HG02973 (cell line): ENCODE measurements at regions not wholly inside any gene's neighbourhood (a gene's known extent, or its start where the extent isn't known, plus 50 kb on each side); places are given as distances from the start of the nearest gene placed in this dataset.
"Not testable (repeated sequence)": the region's sequence is repeated elsewhere in the genome, so short reads cannot be mapped to it uniquely, and the experiment has no call there.

Experiments used
- ATAC-seq: cut with Tn5 transposase; IDR thresholded peaks from one replicate; pipeline ENCODE4 v1.9.1; 2021; ENCODE audit warnings: moderate library complexity; ENCODE audit not compliant: unreplicated experiment

DNA sequence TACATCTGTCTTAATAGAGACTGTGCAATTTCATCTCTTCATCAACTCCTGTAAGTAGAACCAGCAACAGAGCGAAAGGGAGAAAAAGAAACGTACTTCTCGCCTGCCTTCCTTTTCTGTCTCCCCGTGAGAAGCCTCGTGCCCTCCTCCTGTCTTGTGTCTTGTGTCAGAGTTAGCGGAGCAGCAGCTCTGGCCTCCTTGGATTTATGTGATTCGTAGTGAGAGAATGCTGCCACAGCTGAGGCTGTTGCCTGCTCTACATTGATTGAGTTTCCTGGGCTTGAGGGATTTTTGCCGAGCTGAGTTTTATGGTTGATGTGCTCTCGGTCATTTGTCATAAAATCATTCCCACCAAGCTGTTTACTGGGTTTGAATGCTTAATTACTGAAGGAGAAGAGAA lies 579.1 kb upstream of the RBFOX1 start:
- ATAC-seq = no peak

DNA sequence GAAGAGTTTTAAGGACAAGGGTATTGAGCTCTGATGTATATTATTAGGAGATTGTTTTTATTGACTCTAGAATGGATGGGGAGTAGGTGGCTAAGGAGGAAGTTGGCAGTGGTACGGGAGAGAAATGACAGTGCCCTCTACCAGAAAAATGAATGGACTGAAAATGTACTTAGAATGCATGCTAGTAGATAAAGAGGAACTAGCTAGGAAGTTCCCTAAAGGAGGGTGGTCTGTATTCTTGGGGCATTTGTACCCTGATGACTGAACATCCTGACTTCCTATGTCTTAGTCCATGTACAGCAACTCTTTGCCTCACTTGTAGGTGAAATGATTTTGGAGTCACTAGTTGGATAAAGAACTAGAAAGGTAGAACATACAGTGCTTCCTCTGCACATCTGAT lies 581.5 kb upstream of the RBFOX1 start:
- ATAC-seq = no peak

DNA sequence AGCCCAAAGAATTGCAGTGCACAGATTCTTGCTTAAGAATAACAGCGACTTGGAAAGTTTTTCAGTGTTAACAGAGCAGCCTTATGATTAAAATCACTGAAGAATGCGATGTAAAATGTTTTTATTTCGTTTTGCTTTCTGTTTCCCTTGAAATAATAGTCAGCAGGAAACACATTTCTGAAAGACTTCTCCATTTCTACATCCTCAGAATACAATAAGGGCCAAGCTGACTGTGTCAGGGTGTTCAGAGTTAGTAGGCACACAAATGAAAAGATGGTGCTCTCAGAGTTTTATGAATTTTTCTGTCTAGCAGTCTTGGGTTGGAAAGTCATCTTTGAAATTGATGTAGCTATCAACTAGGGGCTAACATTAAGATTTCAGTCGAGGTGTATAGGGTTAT lies 582.9 kb upstream of the RBFOX1 start:
- no peak for ATAC-seq

DNA sequence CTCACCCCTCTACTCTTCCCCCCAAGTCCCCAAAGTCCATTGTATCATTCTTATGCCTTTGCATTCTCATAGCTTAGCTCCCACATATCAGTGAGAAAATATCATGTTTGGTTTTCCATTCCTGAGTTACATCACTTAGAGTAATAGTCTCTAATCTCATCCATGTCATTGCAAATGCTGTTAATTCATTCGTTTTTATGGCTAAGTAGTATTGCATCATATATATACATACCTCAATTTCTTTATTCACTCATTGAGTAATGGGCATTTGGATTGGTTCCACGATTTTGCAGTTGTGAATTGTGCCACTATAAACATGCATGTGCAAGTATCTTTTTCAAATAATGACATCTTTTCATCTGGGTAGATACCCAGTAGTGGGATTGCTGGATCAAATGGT lies 596.3 kb upstream of the RBFOX1 start:
- not testable (repeated sequence) for ATAC-seq

DNA sequence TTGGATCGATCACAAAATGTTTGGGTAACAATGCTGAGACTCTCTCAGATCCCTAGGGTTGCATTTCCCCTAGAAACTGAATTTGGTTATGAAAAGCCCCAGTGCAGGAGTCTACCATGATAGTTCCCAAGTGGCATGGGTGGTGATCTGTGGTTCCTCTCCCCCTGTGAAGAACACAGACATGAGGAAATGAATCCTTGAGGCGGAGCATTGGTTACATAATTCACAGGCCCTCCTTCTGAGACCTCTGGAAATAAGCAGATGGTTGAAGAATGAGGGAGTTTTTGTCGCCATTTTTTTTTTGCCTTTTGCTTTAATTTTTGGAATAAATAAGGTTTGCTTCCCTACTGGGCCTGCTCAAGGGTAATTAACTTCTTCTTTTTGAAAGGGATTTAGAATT lies 597.0 kb upstream of the RBFOX1 start:
- no peak for ATAC-seq

DNA sequence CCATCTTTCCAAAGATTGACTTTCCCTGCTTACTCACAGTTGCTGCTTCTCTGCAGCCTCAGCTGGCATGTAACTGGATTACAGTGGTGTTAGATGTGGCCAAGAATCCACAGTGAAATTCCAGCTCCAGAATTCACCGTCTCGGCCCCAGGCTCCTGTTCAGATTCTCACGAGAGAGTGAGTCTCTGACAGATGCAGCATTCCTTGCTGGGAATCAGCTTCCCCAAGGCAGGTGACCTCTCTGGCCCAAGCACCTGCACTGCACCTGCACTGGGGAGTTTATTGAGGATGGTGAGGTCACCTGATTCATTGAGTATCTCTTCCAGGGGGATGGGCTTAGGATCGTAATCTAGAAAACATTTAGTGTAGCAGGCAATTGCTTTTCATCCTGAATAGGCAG lies 600.5 kb upstream of the RBFOX1 start:
- no peak for ATAC-seq

DNA sequence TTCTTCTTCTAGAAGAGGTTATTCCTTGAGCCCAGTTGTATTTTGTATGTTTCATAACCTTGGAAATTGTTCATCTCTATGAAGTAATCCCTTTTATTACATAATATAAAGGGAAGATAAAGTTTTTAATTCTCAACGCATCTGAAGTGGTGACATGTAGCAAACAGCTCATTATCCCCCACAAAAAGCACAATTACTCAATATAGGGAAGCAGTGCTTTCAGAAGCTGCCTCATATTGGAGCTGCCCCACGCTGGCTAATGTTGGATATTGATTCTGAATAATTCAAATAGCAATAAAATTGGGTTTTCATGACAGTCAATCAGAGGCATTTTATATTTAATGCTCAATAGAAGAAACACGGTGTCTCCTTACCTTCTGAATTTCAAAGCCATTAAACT lies 604.3 kb upstream of the RBFOX1 start:
- no peak for ATAC-seq

DNA sequence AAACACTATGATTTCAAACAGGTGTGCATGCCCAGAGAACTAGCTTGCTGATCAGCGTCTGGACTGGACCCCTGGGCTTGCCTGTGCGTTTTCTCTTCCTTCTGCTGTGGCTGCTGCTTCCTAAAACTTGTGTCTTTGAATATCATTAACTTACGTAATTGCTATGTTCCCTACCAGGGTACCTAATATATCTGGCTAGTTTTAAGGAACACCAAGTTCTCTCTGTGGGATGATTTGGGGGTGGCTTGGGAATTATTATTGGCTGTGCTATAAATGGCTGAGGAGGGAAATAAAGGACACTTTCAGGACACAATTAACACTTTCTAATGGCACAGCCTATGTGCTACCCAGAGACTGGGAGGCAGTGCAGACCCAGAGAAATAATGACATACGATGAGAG lies 606.0 kb upstream of the RBFOX1 start:
- ATAC-seq = no peak

DNA sequence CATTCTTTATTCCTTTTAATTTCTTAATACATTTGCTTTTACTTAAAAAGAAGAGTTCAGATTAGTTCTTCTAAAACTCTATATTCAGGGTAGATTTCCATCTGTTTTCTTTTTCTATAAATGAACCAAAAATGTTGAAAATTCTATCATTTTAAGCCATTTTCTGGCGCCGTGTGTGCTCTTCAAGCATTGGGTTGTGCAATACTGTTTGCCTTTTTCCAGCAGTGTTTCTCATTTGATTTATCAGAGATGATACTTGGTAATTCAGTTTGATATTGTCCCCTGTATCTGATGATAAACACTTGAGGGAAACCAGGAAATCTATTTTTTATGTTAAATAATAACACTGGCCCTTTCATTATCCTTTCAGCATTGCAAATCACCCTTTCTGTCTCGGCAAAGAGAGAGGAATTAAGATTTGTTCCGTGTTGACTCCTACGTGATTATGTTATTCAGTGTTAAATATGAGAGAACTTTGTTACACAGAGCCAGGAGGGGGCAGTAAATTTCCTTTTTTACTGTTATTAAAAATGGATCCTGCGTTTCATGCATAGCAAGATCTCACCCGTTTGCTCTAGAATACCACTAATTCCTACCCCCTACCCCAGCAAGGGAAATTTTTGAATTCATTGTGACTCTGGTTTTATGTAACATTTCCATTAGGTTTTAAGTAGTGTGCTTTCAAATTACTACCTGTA lies 606.9 kb upstream of the RBFOX1 start:
- no peak for ATAC-seq

DNA sequence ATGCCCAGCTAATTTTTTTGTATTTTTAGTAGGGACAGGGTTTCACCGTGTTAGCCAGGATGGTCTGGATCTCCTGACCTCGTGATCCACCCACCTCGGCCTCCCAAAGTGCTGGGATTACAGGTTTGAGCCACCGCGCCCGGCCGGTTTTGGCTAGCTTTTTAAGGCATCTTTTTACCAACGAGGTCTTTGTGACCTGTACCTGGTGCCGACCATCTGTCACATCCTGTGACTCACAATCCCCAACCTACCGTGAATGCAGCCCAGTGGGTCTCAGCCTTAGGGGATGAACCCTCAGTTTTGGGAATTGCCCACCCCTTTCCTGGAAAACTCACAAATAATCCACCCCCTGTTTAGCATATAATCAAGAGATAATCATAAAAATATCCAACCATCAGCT lies 607.4 kb upstream of the RBFOX1 start:
- ATAC-seq = not testable (repeated sequence)

DNA sequence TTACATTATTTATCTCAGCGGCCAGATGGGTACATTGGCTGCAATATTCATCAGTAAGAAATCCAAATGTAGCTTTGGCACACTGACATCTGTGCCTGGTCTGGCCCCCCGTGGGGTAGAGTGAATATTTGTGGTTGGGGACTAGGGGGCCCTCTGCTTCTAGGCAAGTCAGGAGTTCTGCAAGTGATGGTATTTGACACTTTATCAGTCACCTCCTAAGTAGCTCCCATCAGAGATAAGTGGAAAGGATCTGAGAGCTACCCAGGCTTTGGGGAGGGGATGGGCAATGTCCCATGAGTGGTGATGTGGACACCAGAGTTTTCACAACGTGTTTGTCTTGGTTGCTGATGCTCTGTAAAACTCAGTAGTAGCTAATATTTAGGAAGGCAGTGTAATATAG lies 609.9 kb upstream of the RBFOX1 start:
- no peak for ATAC-seq

DNA sequence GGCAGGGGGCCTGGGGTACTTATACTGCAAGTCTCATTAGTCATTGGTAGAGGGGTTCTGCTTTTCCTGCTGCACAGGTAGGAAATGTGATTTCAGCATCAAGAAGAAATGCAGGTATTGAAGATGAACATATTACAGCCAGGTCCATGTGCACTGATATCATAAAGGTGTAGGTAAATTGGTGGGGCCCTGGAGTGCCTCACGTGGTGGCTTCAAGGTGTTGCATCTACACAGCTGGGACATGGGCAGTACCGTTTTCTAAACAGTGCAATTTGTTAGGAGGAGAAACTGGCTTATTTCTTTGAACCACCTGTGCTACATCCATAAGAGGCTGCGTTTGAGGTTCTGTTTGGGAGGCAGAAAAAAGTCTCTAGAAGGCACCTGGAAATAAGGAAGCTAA lies 618.1 kb upstream of the RBFOX1 start:
- no peak for ATAC-seq

DNA sequence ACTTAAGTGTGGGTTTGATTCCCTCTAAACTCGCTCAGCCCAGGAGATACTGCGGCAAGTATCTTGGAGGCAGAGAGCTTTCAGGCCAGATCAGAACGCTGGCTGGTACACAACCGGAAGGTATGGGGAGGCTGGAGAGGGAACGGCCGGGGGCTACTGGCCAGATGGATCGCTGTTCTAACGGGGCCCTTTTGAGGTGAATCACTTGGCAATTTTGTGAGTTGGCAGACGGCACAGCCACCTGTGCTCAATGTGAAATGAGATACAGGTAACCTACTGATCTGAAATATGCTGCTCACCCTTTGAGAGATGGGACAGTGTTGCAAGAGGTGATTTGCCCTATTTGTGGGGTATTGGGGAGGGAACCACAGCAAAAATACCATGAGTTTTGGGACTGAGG lies 622.9 kb upstream of the RBFOX1 start:
- ATAC-seq = no peak

DNA sequence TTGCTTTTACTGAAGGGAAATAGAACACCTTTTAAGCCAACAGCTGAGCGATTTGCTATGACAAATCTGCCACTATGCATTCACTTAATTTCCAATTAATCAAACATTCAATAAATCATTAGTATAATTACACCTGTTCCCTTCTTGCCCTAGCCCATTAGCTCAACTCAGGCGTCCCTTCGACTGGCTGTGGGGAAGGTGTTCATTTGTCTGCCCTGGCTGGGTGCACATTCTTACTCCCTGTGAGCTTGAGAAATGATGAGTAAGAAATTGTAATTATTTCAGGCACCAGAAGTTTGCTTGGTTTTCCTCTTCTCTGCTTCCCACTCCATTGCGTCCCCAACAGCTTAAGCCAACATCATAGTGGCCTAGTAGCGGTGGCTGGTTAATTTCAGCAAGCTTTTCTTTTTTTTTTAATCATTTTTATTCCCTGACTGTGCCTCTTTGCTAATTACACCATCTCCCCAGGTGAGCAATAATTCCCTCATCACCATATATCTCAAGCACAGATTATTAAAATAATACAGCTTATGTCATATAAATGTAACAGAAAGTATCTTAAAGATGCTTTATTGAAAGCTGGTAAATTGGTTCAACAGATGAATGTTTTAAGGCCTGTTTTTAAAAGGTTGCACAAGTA lies 623.9 kb upstream of the RBFOX1 start:
- no peak for ATAC-seq

DNA sequence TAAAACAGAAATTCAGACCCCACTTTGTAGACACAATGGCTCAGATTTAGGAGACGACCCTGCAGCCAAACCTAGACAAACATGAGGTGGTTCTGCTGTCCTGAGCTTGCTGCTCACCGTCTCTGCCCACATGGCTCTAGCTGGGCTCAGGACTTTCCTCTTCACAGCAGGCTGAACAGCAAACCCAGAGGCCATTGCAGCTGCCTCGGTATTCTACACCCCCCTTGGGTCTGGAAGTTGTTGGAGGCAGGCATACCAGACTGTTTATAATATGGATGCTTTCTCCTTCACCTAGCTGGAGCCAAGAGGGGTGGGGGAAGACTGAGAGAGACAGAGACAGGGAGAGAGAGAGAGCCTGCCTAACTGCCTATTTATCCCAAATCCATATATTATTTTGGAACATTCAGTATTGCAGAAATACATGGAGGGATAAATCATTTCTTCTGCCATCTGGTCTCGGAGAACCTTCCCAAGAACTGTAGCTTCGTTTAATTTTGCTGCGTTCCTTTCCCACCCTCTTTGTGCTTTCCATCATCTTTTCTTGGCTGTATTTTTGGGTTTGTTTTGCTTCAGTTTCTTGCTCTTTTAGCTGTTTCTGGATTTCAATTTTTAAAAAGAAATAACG lies 628.2 kb upstream of the RBFOX1 start:
- no peak for ATAC-seq

DNA sequence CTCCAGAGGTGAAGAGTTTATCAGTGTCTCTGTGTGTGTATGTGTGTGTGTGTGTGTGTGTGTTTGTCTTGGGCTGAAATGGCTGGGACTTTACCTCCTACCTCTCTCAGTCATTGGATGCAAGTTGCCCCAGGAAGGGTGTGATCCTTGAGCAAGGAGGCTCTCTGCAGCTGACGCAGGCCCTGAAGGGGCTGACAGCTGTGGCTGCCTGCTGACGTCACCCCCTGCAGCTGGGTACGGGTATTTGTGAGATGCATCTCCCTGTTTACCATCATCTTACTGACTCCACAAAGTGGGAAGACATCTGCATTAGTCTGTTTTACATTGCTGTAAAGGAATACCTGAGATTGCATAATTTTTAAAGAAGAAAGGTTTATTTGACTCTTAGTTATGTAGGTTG lies 631.5 kb upstream of the RBFOX1 start:
- ATAC-seq = no peak

DNA sequence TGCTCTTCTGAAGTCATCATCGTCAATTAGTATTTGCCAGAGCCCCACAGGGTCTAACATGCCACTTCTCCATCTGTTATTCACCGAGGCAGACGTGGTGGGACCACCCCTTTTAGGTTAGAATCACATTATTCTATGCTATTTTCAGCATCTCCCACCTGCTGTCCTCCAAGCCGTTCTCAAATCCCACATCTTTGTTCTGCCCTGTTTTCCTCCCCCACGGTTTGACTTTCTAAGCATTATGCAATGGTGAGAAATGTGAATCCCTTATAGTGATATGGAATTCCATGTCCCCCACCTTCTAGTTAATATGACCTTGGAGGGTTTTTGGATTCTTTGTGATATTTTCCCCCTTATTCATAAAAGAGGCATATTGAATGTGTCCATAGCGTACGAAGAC lies 634.1 kb upstream of the RBFOX1 start:
- no peak for ATAC-seq

DNA sequence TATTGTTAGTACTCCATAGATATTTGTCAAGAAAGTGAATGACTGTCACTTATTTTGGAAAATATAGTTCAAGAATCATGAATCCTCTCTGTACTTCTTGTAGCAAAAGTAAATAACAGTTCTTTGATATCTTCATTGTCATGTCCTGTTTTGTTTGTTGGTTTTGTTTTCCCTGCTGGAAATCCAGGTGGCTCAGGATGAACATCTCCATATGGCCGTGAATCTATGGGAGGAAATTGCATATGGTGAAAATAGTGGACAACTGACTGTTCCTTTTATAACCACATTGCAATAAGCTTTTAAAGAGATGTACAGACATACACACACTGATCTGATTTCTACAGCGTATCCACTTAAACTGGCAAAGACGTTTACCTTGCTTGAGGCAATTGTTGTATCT lies 637.0 kb upstream of the RBFOX1 start:
- no peak for ATAC-seq

DNA sequence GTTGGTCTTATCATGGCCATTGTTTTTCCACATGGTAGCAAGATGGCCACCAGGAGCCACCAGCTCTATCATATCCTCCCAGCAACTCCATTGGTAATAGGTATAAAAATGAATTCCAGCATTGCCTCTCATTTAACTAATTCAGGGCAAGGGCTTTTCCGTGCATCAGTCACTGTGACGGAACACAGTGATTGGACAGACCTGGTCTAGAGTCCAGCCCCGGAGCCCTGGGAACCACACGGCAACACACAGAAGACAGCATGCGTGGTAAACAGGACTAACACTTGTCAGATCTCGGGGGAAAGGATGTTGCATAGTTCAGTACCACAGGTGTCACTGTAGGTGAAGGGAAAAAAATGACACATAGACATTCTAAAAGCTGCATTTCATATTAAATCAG lies 638.0 kb upstream of the RBFOX1 start:
- no peak for ATAC-seq

DNA sequence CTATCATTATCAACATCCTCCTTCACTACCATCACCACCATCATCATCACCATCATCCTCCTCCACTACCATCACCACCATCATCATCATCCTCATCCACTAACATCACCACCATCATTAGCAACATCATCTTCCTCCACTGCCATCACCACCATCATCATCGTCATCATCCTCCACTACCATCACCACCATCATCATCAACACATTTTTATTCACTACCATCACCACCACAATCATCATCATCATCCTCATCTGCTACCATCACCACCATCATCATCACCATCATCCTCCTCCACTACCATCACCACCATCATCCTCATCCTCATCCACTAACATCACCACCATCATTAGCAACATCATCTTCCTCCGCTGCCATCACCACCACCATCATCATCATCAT lies 639.2 kb upstream of the RBFOX1 start:
- ATAC-seq = not testable (repeated sequence)

DNA sequence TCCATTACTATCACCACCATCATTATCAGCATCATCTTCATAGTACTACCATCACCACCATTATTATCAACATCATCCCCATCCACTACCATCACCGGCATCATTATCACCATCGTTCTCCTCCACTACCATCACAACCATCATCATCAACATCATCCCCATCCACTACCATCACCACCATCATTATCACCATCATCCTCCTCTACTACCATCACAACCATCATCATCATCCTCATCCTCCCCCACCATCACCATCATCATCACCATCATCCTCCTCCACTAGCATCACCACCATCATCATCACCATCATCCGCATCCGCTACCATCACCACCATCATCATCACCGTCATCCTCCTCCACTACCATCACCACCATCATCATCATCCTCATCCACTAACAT lies 639.8 kb upstream of the RBFOX1 start:
- ATAC-seq = no peak

DNA sequence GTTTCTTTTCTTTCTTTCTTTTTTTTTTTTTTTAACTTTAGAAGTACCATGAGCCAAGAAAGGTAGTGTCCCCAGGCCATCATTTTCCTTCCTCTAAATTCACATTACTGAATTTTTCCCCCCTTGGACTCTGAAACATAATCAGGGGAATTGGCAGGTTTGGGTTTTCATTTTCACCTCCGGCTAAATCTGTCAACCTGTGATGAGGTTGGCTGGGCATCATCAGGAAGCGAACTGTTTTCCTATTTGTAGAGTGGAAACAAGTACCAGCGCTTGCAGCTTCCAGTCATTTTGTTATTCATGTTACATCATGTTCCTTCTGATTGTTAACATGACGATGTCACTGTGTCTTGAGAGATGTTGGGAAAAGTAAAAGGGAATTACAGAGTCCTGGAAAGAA lies 641.9 kb upstream of the RBFOX1 start:
- ATAC-seq = no peak

DNA sequence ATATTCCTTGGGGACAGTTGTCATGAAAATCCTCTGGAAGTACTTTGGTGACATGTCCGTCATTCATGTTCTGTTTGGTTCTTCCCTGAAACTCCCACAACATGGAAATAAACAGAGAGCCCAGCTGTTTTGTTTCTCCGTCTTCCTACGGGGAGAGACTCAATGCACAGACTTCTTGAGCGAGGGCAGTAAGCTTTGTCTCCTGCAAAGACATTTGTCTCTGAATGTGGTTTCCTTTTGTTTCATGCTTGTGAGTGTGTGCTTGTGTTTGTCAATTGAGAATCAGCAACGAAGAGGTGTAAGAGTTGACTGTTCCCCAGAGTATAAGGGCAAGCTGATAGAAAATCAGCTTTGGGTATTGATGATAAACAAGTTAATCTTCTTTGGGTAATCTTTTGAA lies 643.0 kb upstream of the RBFOX1 start:
- ATAC-seq = no peak
